Testis (tissue), 2 donors: ENCODE measurements at regions not wholly inside any gene's neighbourhood (a gene's known extent, or its start where the extent isn't known, plus 50 kb on each side); places are given as distances from the start of the nearest gene placed in this dataset.
"Not testable (repeated sequence)": the region's sequence is repeated elsewhere in the genome, so short reads cannot be mapped to it uniquely, and the experiment has no call there.

ENCODE experiments used
- DNase-seq: peaks from one replicate; pipeline ENCODE4 v3.0.0-alpha.2; 2019
- H3K27ac ChIP-seq, 2 donors: fragments of 200-600 bp; sonication (generic); one replicate each; pipeline ENCODE4 v1.5.1; 2019
- H3K27me3 ChIP-seq: fragments of 200-600 bp; sonication (generic); one replicate; pipeline ENCODE4 v1.5.1; 2019
- H3K36me3 ChIP-seq: fragments of 200-600 bp; sonication (generic); one replicate; pipeline ENCODE4 v1.5.1; 2017; ENCODE audit warnings: low read depth; ENCODE audit errors: missing control alignments
- H3K4me1 ChIP-seq: fragments of 200-600 bp; sonication (generic); one replicate; pipeline ENCODE4 v1.5.1; 2019
- H3K4me3 ChIP-seq, 2 donors: fragments of 200-600 bp; sonication (generic); one replicate each; pipeline ENCODE4 v1.5.1; 2017 to 2019
- H3K9me3 ChIP-seq: fragments of 200-600 bp; sonication (generic); one replicate; pipeline ENCODE4 v1.5.1; 2017
- POLR2A ChIP-seq: fragments of 450-650 bp; IDR thresholded peaks from one replicate; pipeline ENCODE4 v1.6.1; 2017; ENCODE audit warnings: antibody characterized with exemption, mild to moderate bottlenecking, moderate library complexity
- WGBS, 2 donors: methylation state at CpG; one replicate each; pipeline ENCODE4 v1.1.5; 2018; 5-methylcytosine and 5-hydroxymethylcytosine counted together
- intact Hi-C: fragments of 100-400 bp; cut with DNase I; formaldehyde crosslinking; loops from one replicate; pipeline ENCODE4 v1.15.1; 2023; ENCODE audit warnings: low total_unique reads
- TF ChIP-seq, protein P1 (sequence below), 3 experiments: fragments of 450-650 bp in 2 of 3; fragments of 200-600 bp in 1 of 3; sonication (generic) in 1 of 3; IDR thresholded peaks; one replicate each; pipeline ENCODE4 v1.5.1; 2016 to 2019; ENCODE audit warnings: antibody characterized with exemption in 3 of 3, mild to moderate bottlenecking in 2 of 3, moderate library complexity in 1 of 3

- Histone ChIP-seq H3K4me1 (no peaks in the 10 kb centered on the region), H3K36me3 (no peaks in the 10 kb centered on the region), H3K27me3 (no peaks in the 10 kb centered on the region), H3K4me3 (no peak overlapping the region), H3K9me3 (no peaks in the 10 kb centered on the region), H3K27ac (no peak overlapping the region)
- TF ChIP-seq, protein P1, sequence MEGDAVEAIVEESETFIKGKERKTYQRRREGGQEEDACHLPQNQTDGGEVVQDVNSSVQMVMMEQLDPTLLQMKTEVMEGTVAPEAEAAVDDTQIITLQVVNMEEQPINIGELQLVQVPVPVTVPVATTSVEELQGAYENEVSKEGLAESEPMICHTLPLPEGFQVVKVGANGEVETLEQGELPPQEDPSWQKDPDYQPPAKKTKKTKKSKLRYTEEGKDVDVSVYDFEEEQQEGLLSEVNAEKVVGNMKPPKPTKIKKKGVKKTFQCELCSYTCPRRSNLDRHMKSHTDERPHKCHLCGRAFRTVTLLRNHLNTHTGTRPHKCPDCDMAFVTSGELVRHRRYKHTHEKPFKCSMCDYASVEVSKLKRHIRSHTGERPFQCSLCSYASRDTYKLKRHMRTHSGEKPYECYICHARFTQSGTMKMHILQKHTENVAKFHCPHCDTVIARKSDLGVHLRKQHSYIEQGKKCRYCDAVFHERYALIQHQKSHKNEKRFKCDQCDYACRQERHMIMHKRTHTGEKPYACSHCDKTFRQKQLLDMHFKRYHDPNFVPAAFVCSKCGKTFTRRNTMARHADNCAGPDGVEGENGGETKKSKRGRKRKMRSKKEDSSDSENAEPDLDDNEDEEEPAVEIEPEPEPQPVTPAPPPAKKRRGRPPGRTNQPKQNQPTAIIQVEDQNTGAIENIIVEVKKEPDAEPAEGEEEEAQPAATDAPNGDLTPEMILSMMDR (IDR thresholded peaks at IDR 0.05): no peak
- no peak for TF ChIP-seq POLR2A
- intact Hi-C loops: no loop called here
- 70 to 76% methylated on average over 4 to 5 of the region's 5 CpGs for WGBS, 2 donors
- no peak for DNase-seq
Measured at GRCh38 chr22:23419931-23420330, 160.2 kb downstream of the IGLL1 start.

GRCh38 chr22:23419171-23419570 is 160.9 kb downstream of the IGLL1 start:
- Histone ChIP-seq H3K27ac (no peak overlapping the region), H3K4me1 (no peaks in the 10 kb centered on the region), H3K27me3 (no peaks in the 10 kb centered on the region), H3K36me3 (no peaks in the 10 kb centered on the region), H3K4me3 (no peak overlapping the region), H3K9me3 (no peaks in the 10 kb centered on the region)
- no peak for TF ChIP-seq POLR2A
- TF ChIP-seq, protein P1 (IDR thresholded peaks at IDR 0.05): no peak
- 64 to 86% methylated on average over 4 of the region's 4 CpGs for WGBS, 2 donors
- DNase-seq: no peak
- intact Hi-C loops: no loop called here

GRCh38 chr22:23418159-23418788 is 161.8 kb downstream of the IGLL1 start:
- intact Hi-C loops: no loop called here
- Histone ChIP-seq H3K27ac (no peak overlapping the region), H3K9me3 (no peaks in the 10 kb centered on the region), H3K4me1 (no peaks in the 10 kb centered on the region), H3K4me3 (no peak overlapping the region), H3K36me3 (no peaks in the 10 kb centered on the region), H3K27me3 (no peaks in the 10 kb centered on the region)
- TF ChIP-seq, protein P1 (IDR thresholded peaks at IDR 0.05): no peak
- no peak for TF ChIP-seq POLR2A
- DNase-seq: no peak
- WGBS, 2 donors: 85 to 89% methylated on average over 12 of the region's 12 CpGs

- H3K27me3 ChIP-seq: not testable (repeated sequence)
Measured at GRCh38 chr22:23417327-23417726, 162.8 kb downstream of the IGLL1 start.

GRCh38 chr22:23416169-23416690 is 163.9 kb downstream of the IGLL1 start:
- H3K4me1 ChIP-seq, H3K36me3 ChIP-seq, H3K4me3 ChIP-seq, H3K9me3 ChIP-seq, DNase-seq, intact Hi-C loops, H3K27me3 ChIP-seq, H3K27ac ChIP-seq: not testable (repeated sequence)
- WGBS, 2 donors: 79 to 96% methylated on average over 5 to 7 of the region's 8 CpGs

More at GRCh38 chr22:23417327-23417726, 162.8 kb downstream of the IGLL1 start:
- H3K9me3 ChIP-seq, intact Hi-C loops, DNase-seq, H3K36me3 ChIP-seq, H3K27ac ChIP-seq, H3K4me3 ChIP-seq, H3K4me1 ChIP-seq: not testable (repeated sequence)
- WGBS, 2 donors: 90 to 99% methylated on average over 3 of the region's 3 CpGs

GRCh38 chr22:23415490-23415851 is 164.6 kb downstream of the IGLL1 start:
- no peaks in the 10 kb centered on the region for H3K9me3 ChIP-seq
- no peak overlapping the region for H3K27ac ChIP-seq
- DNase-seq: no peak
- no peak overlapping the region for H3K4me3 ChIP-seq
- intact Hi-C loops: no loop called here
- 76 to 81% methylated on average over 8 of the region's 8 CpGs for whole genome bisulfite sequencing, 2 donors
- TF ChIP-seq, protein P1 (IDR thresholded peaks at IDR 0.05): no peak
- TF ChIP-seq POLR2A: no peak
- no peaks in the 10 kb centered on the region for H3K36me3 ChIP-seq
- no peaks in the 10 kb centered on the region for H3K4me1 ChIP-seq
- H3K27me3 ChIP-seq: no peaks in the 10 kb centered on the region
